Liver (tissue), 8 donors: ENCODE measurements at regions not wholly inside any gene's neighbourhood (a gene's known extent, or its start where the extent isn't known, plus 50 kb on each side); places are given as distances from the start of the nearest gene placed in this dataset. TPM values are rescaled to one million over a fixed set of nuclear protein-coding genes. Genes with fewer than 3 reads are reported as not detected.
"Not testable (repeated sequence)": the region's sequence is repeated elsewhere in the genome, so short reads cannot be mapped to it uniquely, and the experiment has no call there.

Experiments used
- DNase-seq: peaks from one replicate; pipeline ENCODE4 v3.0.0-alpha.2; 2017; ENCODE audit warnings: low spot score
- H3K27ac ChIP-seq, 2 donors: one replicate each; pipeline ENCODE4 v1.7.0; 2013; ENCODE audit warnings: inconsistent platforms in 2 of 2, low read length in 2 of 2, control low read depth in 1 of 2, low read depth in 1 of 2, mild to moderate bottlenecking in 1 of 2
- H3K27me3 ChIP-seq, 4 donors: one replicate each; pipeline versions ENCODE4 v1.6.1 to v1.7.0; 2013; ENCODE audit warnings: low read length in 3 of 4, inconsistent platforms in 1 of 4, mild to moderate bottlenecking in 1 of 4, moderate library complexity in 1 of 4; ENCODE audit not compliant: control insufficient read depth in 4 of 4, insufficient read depth in 4 of 4
- H3K36me3 ChIP-seq, 4 donors: one replicate each; pipeline versions ENCODE4 v1.6.1 to v1.7.0; 2013; ENCODE audit warnings: low read length in 3 of 4, mild to moderate bottlenecking in 3 of 4, low read depth in 1 of 4, moderate library complexity in 1 of 4; ENCODE audit not compliant: control insufficient read depth in 4 of 4, insufficient read depth in 3 of 4
- H3K4me1 ChIP-seq, 4 donors: one replicate each; pipeline versions ENCODE4 v1.6.1 to v1.7.0; 2013; ENCODE audit warnings: low read length in 3 of 4, mild to moderate bottlenecking in 3 of 4, moderate library complexity in 1 of 4; ENCODE audit not compliant: control insufficient read depth in 4 of 4, insufficient read depth in 4 of 4
- H3K4me3 ChIP-seq, 3 donors: one replicate each; pipeline versions ENCODE4 v1.6.1 to v1.7.0; 2013; ENCODE audit warnings: low read length in 3 of 3, control low read depth in 1 of 3, low read depth in 1 of 3, mild to moderate bottlenecking in 1 of 3
- H3K9ac ChIP-seq, 2 donors: one replicate each; pipeline ENCODE4 v1.7.0; 2013; ENCODE audit warnings: low read length in 2 of 2, mild to moderate bottlenecking in 2 of 2, moderate library complexity in 2 of 2, control low read depth in 1 of 2, low read depth in 1 of 2
- H3K9me3 ChIP-seq, 4 donors: one replicate each; pipeline versions ENCODE4 v1.6.1 to v1.7.0; 2013; ENCODE audit warnings: low read length in 3 of 4; ENCODE audit not compliant: control insufficient read depth in 4 of 4
- HNF4A ChIP-seq, 2 donors: conservative IDR thresholded peaks; 2 replicates each; pipeline ENCODE4 v1.6.1; 2016; ENCODE audit warnings: antibody characterized with exemption in 2 of 2, mild to moderate bottlenecking in 2 of 2
- HNF4G ChIP-seq: IDR thresholded peaks from 2 replicates; pipeline ENCODE4 v1.6.1; 2016; ENCODE audit warnings: antibody characterized with exemption
- NR2F2 ChIP-seq: IDR thresholded peaks from 2 replicates; pipeline ENCODE4 v1.6.1; 2016; ENCODE audit warnings: antibody characterized with exemption
- RXRA ChIP-seq, 2 donors: IDR thresholded peaks; 2 replicates each; pipeline ENCODE4 v1.6.1; 2017 to 2018; ENCODE audit warnings: antibody characterized with exemption in 2 of 2, mild to moderate bottlenecking in 1 of 2
- SP1 ChIP-seq: IDR thresholded peaks from 2 replicates; pipeline ENCODE4 v1.6.1; 2018; ENCODE audit warnings: antibody characterized with exemption, mild to moderate bottlenecking
- WGBS: extraction: QIAGEN DNeasy Blood & Tissue Kit; methylation state at CpG from one replicate; pipeline ENCODE4 v1.1.7; 2013; 5-methylcytosine and 5-hydroxymethylcytosine counted together
- small RNA-seq: library from RNA; depleted of rRNA; stranded (forward); fragments of <200 nt; gene quantifications from one replicate; pipeline ENCODE3, GENCODE V24; 2014
- donor health status: healthy.
- donor health status: healthy.
- donor health status: healthy.
- donor health status: healthy.

- not testable (repeated sequence) for DNase-seq, H3K4me3 ChIP-seq, H3K9ac ChIP-seq, H3K27me3 ChIP-seq, H3K36me3 ChIP-seq, H3K9me3 ChIP-seq
- H3K4me1 ChIP-seq, result peaks cover 12 to 34% (median 25%) of the 10 kb centered on the region in 4 donors
- peak overlapping the region in 1 of 2 donors; percentile 31 for H3K27ac ChIP-seq
- WGBS, result 49% methylated on average over 3 of the region's 3 CpGs
Observed at GRCh38 chr16:70059429-70059828, 54.7 kb upstream of the PDPR start.

GRCh38 chr16:70060521-70061027 is 53.6 kb upstream of the PDPR start:
- DNase-seq, H3K27ac ChIP-seq, H3K9ac ChIP-seq: not testable (repeated sequence)

GRCh38 chr16:70061671-70062218 is 52.4 kb upstream of the PDPR start:
- 41% methylated on average over 7 of the region's 7 CpGs for WGBS
- H3K36me3 ChIP-seq, H3K9ac ChIP-seq, H3K27me3 ChIP-seq, H3K4me3 ChIP-seq, DNase-seq, H3K9me3 ChIP-seq: not testable (repeated sequence)
- H3K27ac ChIP-seq, result peak overlapping the region in 1 of 2 donors; percentile 12
- H3K4me1 ChIP-seq, result peaks cover 14 to 38% (median 27%) of the 10 kb centered on the region in 4 donors

More at GRCh38 chr16:70060521-70061027, 53.6 kb upstream of the PDPR start:
- not testable (repeated sequence) for H3K36me3 ChIP-seq, H3K27me3 ChIP-seq, H3K9me3 ChIP-seq, H3K4me3 ChIP-seq
- peaks cover 14 to 38% (median 27%) of the 10 kb centered on the region in 4 donors for H3K4me1 ChIP-seq
- peak; percentile 48 for TF ChIP-seq HNF4G
- peak; percentile 70 for TF ChIP-seq SP1
- TF ChIP-seq RXRA (IDR thresholded peaks at IDR 0.05), result peak; percentile 70 to 80
- TF ChIP-seq NR2F2, result peak; percentile 79
- TF ChIP-seq HNF4A (conservative IDR thresholded peaks at IDR 0.05), result peak; percentile 78 to 80
- WGBS, result 33% methylated on average over 8 of the region's 8 CpGs

GRCh38 chr16:70062947-70063346 is 51.2 kb upstream of the PDPR start:
- WGBS, result 53% methylated on average over 3 of the region's 3 CpGs
- not testable (repeated sequence) for H3K27ac ChIP-seq, H3K36me3 ChIP-seq, H3K9me3 ChIP-seq, H3K4me3 ChIP-seq, H3K27me3 ChIP-seq, DNase-seq, H3K9ac ChIP-seq
- H3K4me1 ChIP-seq, result peaks cover 14 to 38% (median 27%) of the 10 kb centered on the region in 4 donors

Small RNA genes in the stretch of these regions (small RNA-seq; reads per million reads assigned to genes)
- gene MIR1972-2, result not detected
